Peyer's patch (tissue), 4 donors: ENCODE measurements at regions not wholly inside any gene's neighbourhood (a gene's known extent, or its start where the extent isn't known, plus 50 kb on each side); places are given as distances from the start of the nearest gene placed in this dataset.

Source experiments
- DNase-seq, 3 donors: peaks; one replicate each; pipeline ENCODE4 v3.0.0-alpha.2; 2017 to 2019
- H3K27ac ChIP-seq, 4 donors: fragments of 200-600 bp; sonication (generic); one replicate each; pipeline ENCODE4 v1.5.1; 2016 to 2019
- H3K27me3 ChIP-seq, 2 donors: fragments of 200-600 bp; sonication (generic); one replicate each; pipeline ENCODE4 v1.5.1; 2019
- H3K36me3 ChIP-seq, 3 donors: fragments of 200-600 bp; sonication (generic); one replicate each; pipeline ENCODE4 v1.5.1; 2016 to 2019
- H3K4me1 ChIP-seq, 4 donors: fragments of 200-600 bp; sonication (generic); one replicate each; pipeline ENCODE4 v1.5.1; 2016 to 2019
- H3K4me3 ChIP-seq, 4 donors: fragments of 200-600 bp; sonication (generic); 1 replicate in 3 of 4; 2 replicates in 1 of 4; pipeline ENCODE4 v1.5.1; 2016 to 2019; ENCODE audit warnings: mild to moderate bottlenecking in 1 of 4
- H3K9me3 ChIP-seq, 4 donors: fragments of 200-600 bp; sonication (generic); one replicate each; pipeline ENCODE4 v1.5.1; 2016 to 2019; ENCODE audit warnings: mild to moderate bottlenecking in 1 of 4
- POLR2A ChIP-seq, 2 donors: fragments of 450-650 bp; IDR thresholded peaks; one replicate each; pipeline ENCODE4 v1.5.1; 2017; ENCODE audit warnings: antibody characterized with exemption in 2 of 2, mild to moderate bottlenecking in 2 of 2, moderate library complexity in 2 of 2
- TF ChIP-seq, protein P1 (sequence below), 6 experiments: fragments of 450-650 bp in 4 of 6; fragments of 200-600 bp in 2 of 6; sonication (generic) in 1 of 6; IDR thresholded peaks; one replicate each; pipeline ENCODE4 v1.5.1; 2017 to 2019; ENCODE audit warnings: antibody characterized with exemption in 6 of 6, mild to moderate bottlenecking in 3 of 6, moderate library complexity in 1 of 6

- H3K4me3 ChIP-seq = no peak overlapping the region
- no peak for TF ChIP-seq POLR2A (IDR thresholded peaks at IDR 0.05)
- TF ChIP-seq, protein P1, sequence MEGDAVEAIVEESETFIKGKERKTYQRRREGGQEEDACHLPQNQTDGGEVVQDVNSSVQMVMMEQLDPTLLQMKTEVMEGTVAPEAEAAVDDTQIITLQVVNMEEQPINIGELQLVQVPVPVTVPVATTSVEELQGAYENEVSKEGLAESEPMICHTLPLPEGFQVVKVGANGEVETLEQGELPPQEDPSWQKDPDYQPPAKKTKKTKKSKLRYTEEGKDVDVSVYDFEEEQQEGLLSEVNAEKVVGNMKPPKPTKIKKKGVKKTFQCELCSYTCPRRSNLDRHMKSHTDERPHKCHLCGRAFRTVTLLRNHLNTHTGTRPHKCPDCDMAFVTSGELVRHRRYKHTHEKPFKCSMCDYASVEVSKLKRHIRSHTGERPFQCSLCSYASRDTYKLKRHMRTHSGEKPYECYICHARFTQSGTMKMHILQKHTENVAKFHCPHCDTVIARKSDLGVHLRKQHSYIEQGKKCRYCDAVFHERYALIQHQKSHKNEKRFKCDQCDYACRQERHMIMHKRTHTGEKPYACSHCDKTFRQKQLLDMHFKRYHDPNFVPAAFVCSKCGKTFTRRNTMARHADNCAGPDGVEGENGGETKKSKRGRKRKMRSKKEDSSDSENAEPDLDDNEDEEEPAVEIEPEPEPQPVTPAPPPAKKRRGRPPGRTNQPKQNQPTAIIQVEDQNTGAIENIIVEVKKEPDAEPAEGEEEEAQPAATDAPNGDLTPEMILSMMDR (IDR thresholded peaks at IDR 0.05) = no peak
- no peaks in the 10 kb centered on the region for H3K27me3 ChIP-seq
- no peak for DNase-seq
- H3K9me3 ChIP-seq = no peaks in the 10 kb centered on the region
- H3K36me3 ChIP-seq = no peaks in the 10 kb centered on the region
- H3K4me1 ChIP-seq = no peaks in the 10 kb centered on the region
- peak overlapping the region in 2 of 4 donors; percentile 30 to 72 for H3K27ac ChIP-seq
These were observed 439.1 kb upstream of the ZNF507 start for GRCh38 chr19:31906111-31906871.

GRCh38 chr19:31907661-31908060 lies 437.7 kb upstream of the ZNF507 start:
- Histone ChIP-seq H3K27me3 (no peaks in the 10 kb centered on the region), H3K4me3 (no peak overlapping the region), H3K9me3 (no peaks in the 10 kb centered on the region), H3K36me3 (no peaks in the 10 kb centered on the region), H3K4me1 (no peaks in the 10 kb centered on the region), H3K27ac (no peak overlapping the region)
- TF ChIP-seq, protein P1 (IDR thresholded peaks at IDR 0.05) = no peak
- no peak for TF ChIP-seq POLR2A (IDR thresholded peaks at IDR 0.05)
- DNase-seq = no peak

- TF ChIP-seq, protein P1 (IDR thresholded peaks at IDR 0.05) = no peak
- no peak for TF ChIP-seq POLR2A (IDR thresholded peaks at IDR 0.05)
- no peak for DNase-seq
- no peaks in the 10 kb centered on the region for H3K9me3 ChIP-seq
- no peaks in the 10 kb centered on the region for H3K4me1 ChIP-seq
- no peaks in the 10 kb centered on the region for H3K36me3 ChIP-seq
- H3K4me3 ChIP-seq = no peak overlapping the region
- H3K27me3 ChIP-seq = no peaks in the 10 kb centered on the region
- no peak overlapping the region for H3K27ac ChIP-seq
These were observed 437.3 kb upstream of the ZNF507 start for GRCh38 chr19:31908080-31908479.

DNA sequence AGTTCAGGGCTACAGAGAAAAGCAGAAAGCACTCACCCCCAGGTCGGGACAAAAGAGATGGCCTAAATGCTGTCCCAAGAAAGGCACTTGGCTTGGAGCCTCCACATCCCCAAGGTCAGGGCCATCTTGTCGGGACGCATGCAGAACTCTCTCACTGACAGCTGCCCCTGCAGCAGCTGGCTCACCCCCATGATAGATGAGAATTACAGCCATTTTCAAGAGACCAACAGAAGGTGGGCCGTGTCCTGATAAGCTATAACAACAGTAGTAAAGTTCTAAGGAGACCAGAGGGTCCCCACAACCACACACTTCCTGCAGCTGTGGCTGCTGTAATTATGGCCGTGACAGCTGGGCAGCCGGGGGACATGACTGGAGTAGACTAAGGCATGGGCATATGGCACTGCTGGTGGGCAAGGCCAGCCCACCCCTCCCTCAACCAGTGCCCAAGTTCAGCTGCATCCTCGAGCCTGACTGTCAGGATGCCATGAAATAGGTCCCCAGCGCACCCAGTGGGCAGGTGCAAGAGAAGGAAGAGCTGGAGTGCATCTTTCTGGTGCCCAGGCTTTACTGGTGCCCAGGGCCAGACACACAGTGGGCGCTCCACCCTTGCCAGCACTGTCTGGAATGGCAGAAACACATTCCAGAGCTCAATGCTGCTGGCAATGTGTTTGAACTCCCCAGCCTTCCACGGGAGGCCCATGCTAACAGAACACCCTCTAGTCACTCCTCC lies 436.7 kb upstream of the ZNF507 start:
- Histone ChIP-seq H3K27me3 (no peaks in the 10 kb centered on the region), H3K4me3 (no peak overlapping the region), H3K4me1 (no peaks in the 10 kb centered on the region), H3K9me3 (no peaks in the 10 kb centered on the region), H3K36me3 (no peaks in the 10 kb centered on the region), H3K27ac (no peak overlapping the region)
- no peak for TF ChIP-seq POLR2A (IDR thresholded peaks at IDR 0.05)
- TF ChIP-seq, protein P1 (IDR thresholded peaks at IDR 0.05) = no peak
- DNase-seq = no peak

- no peak overlapping the region for H3K27ac ChIP-seq
- no peak for DNase-seq
- no peaks in the 10 kb centered on the region for H3K36me3 ChIP-seq
- no peaks in the 10 kb centered on the region for H3K4me1 ChIP-seq
- no peaks in the 10 kb centered on the region for H3K27me3 ChIP-seq
- TF ChIP-seq, protein P1 (IDR thresholded peaks at IDR 0.05) = no peak
- H3K4me3 ChIP-seq = no peak overlapping the region
- H3K9me3 ChIP-seq = no peaks in the 10 kb centered on the region
These were observed 435.2 kb upstream of the ZNF507 start for GRCh38 chr19:31910224-31910623.
